ENCODE measurements at regions not wholly inside any gene's neighbourhood (a gene's known extent, or its start where the extent isn't known, plus 50 kb on each side); places are given as distances from the start of the nearest gene placed in this dataset.

GRCh38 chr1:87820668-87821334 lies 492.1 kb downstream of the LMO4 start:
- DNase-seq (ENCODE audit: low read depth) = no peak

- no peak for DNase-seq (ENCODE audit: low read depth)
Measured at GRCh38 chr1:87821335-87821697, 492.6 kb downstream of the LMO4 start.

GRCh38 chr1:87826681-87827251 lies 498.1 kb downstream of the LMO4 start:
- no peak for DNase-seq (ENCODE audit: low read depth)

GRCh38 chr1:87829360-87829759 lies 500.7 kb downstream of the LMO4 start:
- DNase-seq (ENCODE audit: low read depth) = no peak

GRCh38 chr1:87830432-87830978 lies 501.8 kb downstream of the LMO4 start:
- no peak for DNase-seq (ENCODE audit: low read depth)

GRCh38 chr1:87833166-87833565 lies 504.5 kb downstream of the LMO4 start:
- DNase-seq (ENCODE audit: low read depth) = no peak

- no peak for DNase-seq (ENCODE audit: low read depth)
Measured at GRCh38 chr1:87834151-87834550, 505.5 kb downstream of the LMO4 start.

- no peak for DNase-seq (ENCODE audit: low read depth)
Measured at GRCh38 chr1:87834941-87835340, 506.3 kb downstream of the LMO4 start.

- DNase-seq (ENCODE audit: low read depth) = no peak
Measured at GRCh38 chr1:87840767-87841166, 512.1 kb downstream of the LMO4 start.

GRCh38 chr1:87841332-87841731 lies 512.7 kb downstream of the LMO4 start:
- DNase-seq (ENCODE audit: low read depth) = no peak

- no peak for DNase-seq (ENCODE audit: low read depth)
Measured at GRCh38 chr1:87842156-87842555, 513.5 kb downstream of the LMO4 start.

GRCh38 chr1:87844251-87844650 lies 515.6 kb downstream of the LMO4 start:
- DNase-seq (ENCODE audit: low read depth) = no peak

GRCh38 chr1:87851490-87851889 lies 522.8 kb downstream of the LMO4 start:
- no peak for DNase-seq (ENCODE audit: low read depth)

- DNase-seq (ENCODE audit: low read depth) = no peak
Measured at GRCh38 chr1:87852410-87853161, 523.9 kb downstream of the LMO4 start.

- DNase-seq (ENCODE audit: low read depth) = no peak
Measured at GRCh38 chr1:87853576-87854351, 525.1 kb downstream of the LMO4 start.

GRCh38 chr1:87863317-87863716 lies 534.6 kb downstream of the LMO4 start:
- DNase-seq (ENCODE audit: low read depth) = no peak

GRCh38 chr1:87864676-87865075 lies 536.0 kb downstream of the LMO4 start:
- no peak for DNase-seq (ENCODE audit: low read depth)

GRCh38 chr1:87866416-87866815 lies 537.7 kb downstream of the LMO4 start:
- no peak for DNase-seq (ENCODE audit: low read depth)

- DNase-seq (ENCODE audit: low read depth) = no peak
Measured at GRCh38 chr1:87867626-87868025, 538.9 kb downstream of the LMO4 start.

GRCh38 chr1:87869567-87869966 lies 540.9 kb downstream of the LMO4 start:
- DNase-seq (ENCODE audit: low read depth) = no peak

GRCh38 chr1:87872189-87872588 lies 543.5 kb downstream of the LMO4 start:
- no peak for DNase-seq (ENCODE audit: low read depth)

- no peak for DNase-seq (ENCODE audit: low read depth)
Measured at GRCh38 chr1:87872692-87873091, 544.0 kb downstream of the LMO4 start.

All from activated T-helper 9 cell treated with anti-CD3 and anti-CD28 coated beads, Interleukin-2, amount 50 U/mL, for 16 hours (primary cell).